ENCODE measurements at regions not wholly inside any gene's neighbourhood (a gene's known extent, or its start where the extent isn't known, plus 50 kb on each side); places are given as distances from the start of the nearest gene placed in this dataset.

GRCh38 chr5:77151501-77151900 is 59.0 kb upstream of the PDE8B start:
- Mint-ChIP-seq H3K9me3 (ENCODE audit: low read depth, unreplicated experiment) (no peaks in the 10 kb centered on the region), H3K36me3 (ENCODE audit: insufficient read depth, unreplicated experiment) (no peaks in the 10 kb centered on the region), H3K4me3 (ENCODE audit: low read depth, unreplicated experiment) (no peak overlapping the region), H3K27me3 (ENCODE audit: unreplicated experiment) (no peaks in the 10 kb centered on the region), H3K27ac (ENCODE audit: unreplicated experiment) (no peak overlapping the region), H3K4me1 (ENCODE audit: low read depth, unreplicated experiment) (no peaks in the 10 kb centered on the region)
- no peak for TF ChIP-seq CTCF (IDR thresholded peaks at IDR 0.05; ENCODE audit: unreplicated experiment)
- BruUV-seq (replicated peaks) = no TSS peak
- CTCF ChIA-PET = no interaction called here
- DNase-seq = no peak
- intact Hi-C loops (cut with micrococcal nuclease; ENCODE audit: unreplicated experiment) = no loop called here

- no peak for TF ChIP-seq CTCF (IDR thresholded peaks at IDR 0.05; ENCODE audit: unreplicated experiment)
- no peak overlapping the region for H3K27ac Mint-ChIP-seq (ENCODE audit: unreplicated experiment)
- no peaks in the 10 kb centered on the region for H3K27me3 Mint-ChIP-seq (ENCODE audit: unreplicated experiment)
- DNase-seq = no peak
- CTCF ChIA-PET = interaction anchor here (0.6 kb wide), 1 partner anchor 95 kb away, joined by 3 read pairs; no protein-coding TSS in a partner anchor
- intact Hi-C loops (cut with micrococcal nuclease; ENCODE audit: unreplicated experiment) = no loop called here
- H3K9me3 Mint-ChIP-seq (ENCODE audit: low read depth, unreplicated experiment) = no peaks in the 10 kb centered on the region
- H3K4me3 Mint-ChIP-seq (ENCODE audit: low read depth, unreplicated experiment) = no peak overlapping the region
- H3K4me1 Mint-ChIP-seq (ENCODE audit: low read depth, unreplicated experiment) = no peaks in the 10 kb centered on the region
- no TSS peak for BruUV-seq (replicated peaks)
- H3K36me3 Mint-ChIP-seq (ENCODE audit: insufficient read depth, unreplicated experiment) = no peaks in the 10 kb centered on the region
These were observed 59.8 kb upstream of the ZBED3 start for GRCh38 chr5:77146896-77147295.

- Mint-ChIP-seq H3K27me3 (ENCODE audit: unreplicated experiment) (no peaks in the 10 kb centered on the region), H3K9me3 (ENCODE audit: low read depth, unreplicated experiment) (no peaks in the 10 kb centered on the region), H3K27ac (ENCODE audit: unreplicated experiment) (no peak overlapping the region), H3K36me3 (ENCODE audit: insufficient read depth, unreplicated experiment) (no peaks in the 10 kb centered on the region), H3K4me1 (ENCODE audit: low read depth, unreplicated experiment) (no peaks in the 10 kb centered on the region), H3K4me3 (ENCODE audit: low read depth, unreplicated experiment) (no peak overlapping the region)
- CTCF ChIA-PET = interaction anchor here (0.7 to 1.6 kb wide), 2 partner anchors 84 to 346 kb away, joined by 3 to 7 read pairs; partner anchors contain the start of gene WDR41
- intact Hi-C loops (cut with micrococcal nuclease; ENCODE audit: unreplicated experiment) = loop anchor here (2.0 kb wide), 1 partner anchor 291 kb away; no protein-coding TSS in a partner anchor
- no peak for TF ChIP-seq CTCF (IDR thresholded peaks at IDR 0.05; ENCODE audit: unreplicated experiment)
- no TSS peak for BruUV-seq (replicated peaks)
- no peak for DNase-seq
These were observed 58.6 kb upstream of the ZBED3 start for GRCh38 chr5:77145666-77146065.

- Mint-ChIP-seq H3K9me3 (ENCODE audit: low read depth, unreplicated experiment) (no peaks in the 10 kb centered on the region), H3K4me1 (ENCODE audit: low read depth, unreplicated experiment) (no peaks in the 10 kb centered on the region), H3K27ac (ENCODE audit: unreplicated experiment) (no peak overlapping the region), H3K36me3 (ENCODE audit: insufficient read depth, unreplicated experiment) (no peaks in the 10 kb centered on the region), H3K27me3 (ENCODE audit: unreplicated experiment) (no peaks in the 10 kb centered on the region), H3K4me3 (ENCODE audit: low read depth, unreplicated experiment) (no peak overlapping the region)
- DNase-seq = no peak
- no TSS peak for BruUV-seq (replicated peaks)
- CTCF ChIA-PET = interaction anchor here (0.8 kb wide), 2 partner anchors 24 to 35 kb away, joined by 3 read pairs; no protein-coding TSS in a partner anchor
- no peak for TF ChIP-seq CTCF (IDR thresholded peaks at IDR 0.05; ENCODE audit: unreplicated experiment)
- intact Hi-C loops (cut with micrococcal nuclease; ENCODE audit: unreplicated experiment) = loop anchor here (1.0 to 2.0 kb wide), 3 partner anchors 95 to 348 kb away; partner anchors contain the start of gene WDR41
These were observed 57.7 kb upstream of the ZBED3 start for GRCh38 chr5:77144837-77145139.

Measured in Calu3 (cell line).